Astrocyte of the hippocampus (primary cell): ENCODE measurements at regions not wholly inside any gene's neighbourhood (a gene's known extent, or its start where the extent isn't known, plus 50 kb on each side); places are given as distances from the start of the nearest gene placed in this dataset.
"Not testable (repeated sequence)": the region's sequence is repeated elsewhere in the genome, so short reads cannot be mapped to it uniquely, and the experiment has no call there.

ENCODE experiments used
- DNase-seq: peaks from one replicate; pipeline ENCODE4 v3.0.0; 2011; ENCODE audit warnings: low read depth, low spot score

- DNase-seq, result peak; percentile 12
Observed at GRCh38 chr5:104652271-104652861, 1089.8 kb upstream of the NUDT12 start.

- no peak for DNase-seq
Observed at GRCh38 chr5:104650313-104651055, 1087.9 kb upstream of the NUDT12 start.

- DNase-seq, result no peak
Observed at GRCh38 chr5:104646416-104646815, 1083.8 kb upstream of the NUDT12 start.

- no peak for DNase-seq
Observed at GRCh38 chr5:104643320-104643719, 1080.7 kb upstream of the NUDT12 start.

- peak; percentile 39 for DNase-seq
Observed at GRCh38 chr5:104635227-104635626, 1072.6 kb upstream of the NUDT12 start.

- no peak for DNase-seq
Observed at GRCh38 chr5:104628911-104629310, 1066.3 kb upstream of the NUDT12 start.

GRCh38 chr5:104626122-104626521 is 1063.5 kb upstream of the NUDT12 start:
- DNase-seq, result no peak

- no peak for DNase-seq
Observed at GRCh38 chr5:104612005-104612404, 1049.4 kb upstream of the NUDT12 start.

- DNase-seq, result peak; percentile 7
Observed at GRCh38 chr5:104611135-104611767, 1048.7 kb upstream of the NUDT12 start.

GRCh38 chr5:104606258-104606829 is 1043.8 kb upstream of the NUDT12 start:
- DNase-seq, result no peak

GRCh38 chr5:104599726-104600125 is 1037.1 kb upstream of the NUDT12 start:
- no peak for DNase-seq

GRCh38 chr5:104598285-104598684 is 1035.7 kb upstream of the NUDT12 start:
- no peak for DNase-seq

GRCh38 chr5:104594850-104595249 is 1032.3 kb upstream of the NUDT12 start:
- DNase-seq, result no peak

- DNase-seq, result no peak
Observed at GRCh38 chr5:104576677-104577076, 1014.1 kb upstream of the NUDT12 start.

GRCh38 chr5:104573949-104574709 is 1011.5 kb upstream of the NUDT12 start:
- DNase-seq, result no peak

GRCh38 chr5:104569621-104570020 is 1007.0 kb upstream of the NUDT12 start:
- DNase-seq, result no peak

- DNase-seq, result no peak
Observed at GRCh38 chr5:104564530-104564929, 1001.9 kb upstream of the NUDT12 start.

- no peak for DNase-seq
Observed at GRCh38 chr5:104556957-104557356, 994.4 kb upstream of the NUDT12 start.

GRCh38 chr5:104551628-104552027 is 989.0 kb upstream of the NUDT12 start:
- DNase-seq, result no peak

- not testable (repeated sequence) for DNase-seq
Observed at GRCh38 chr5:104546871-104547270, 984.3 kb upstream of the NUDT12 start.

- no peak for DNase-seq
Observed at GRCh38 chr5:104541141-104541785, 978.7 kb upstream of the NUDT12 start.
